ENCODE measurements at regions not wholly inside any gene's neighbourhood (a gene's known extent, or its start where the extent isn't known, plus 50 kb on each side); places are given as distances from the start of the nearest gene placed in this dataset.
A peak's percentile ranks its signal among the peaks of the same experiment; 100 is the strongest.

DNA sequence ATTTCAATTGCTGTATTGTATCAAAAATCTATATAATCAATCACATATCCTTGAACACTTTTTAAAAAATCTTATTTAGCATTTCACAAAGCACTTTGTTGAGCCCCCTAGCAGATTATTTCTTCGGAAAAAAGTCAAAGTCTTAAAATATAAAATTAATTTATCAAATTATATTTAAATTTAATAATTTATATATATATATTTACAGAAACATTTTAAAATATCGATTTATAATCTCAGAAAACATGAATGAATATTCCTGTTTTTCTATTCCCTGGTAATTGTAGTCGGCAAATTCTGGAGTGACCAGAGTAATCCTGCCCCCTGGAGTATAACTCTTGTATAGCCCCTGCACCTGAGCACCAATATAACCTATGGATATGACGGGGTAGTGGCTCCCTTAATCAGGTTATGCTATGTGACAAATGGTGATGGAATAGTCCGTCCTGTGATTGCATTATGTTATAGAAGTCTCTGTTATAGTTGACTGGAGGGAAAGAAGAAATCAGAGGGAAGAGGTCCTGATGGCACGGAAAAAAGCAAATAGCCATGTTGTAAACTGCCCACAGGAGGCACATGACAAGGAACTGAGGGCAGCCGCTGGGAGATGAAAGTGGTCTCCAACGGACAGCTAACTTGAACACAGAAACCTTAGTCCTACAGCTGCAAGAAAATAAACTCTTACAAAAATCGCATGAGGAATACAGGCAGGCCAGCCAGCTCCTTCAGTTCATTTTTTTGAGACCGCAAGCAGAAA lies 1092.3 kb downstream of the ARAP2 start:
- Histone ChIP-seq H3K4me2 (ENCODE audit: low read length) (no peak overlapping the region), H3K9me2 (ENCODE audit: insufficient read depth, low read length) (no peaks in the 10 kb centered on the region), H3K27ac (ENCODE audit: low read depth, low read length, poor library complexity, severe bottlenecking) (no peak overlapping the region), H3K79me2 (ENCODE audit: insufficient read depth, low read depth, low read length) (no peaks in the 10 kb centered on the region), H2AFZ (ENCODE audit: low read length) (no peak overlapping the region), H3K4me1 (ENCODE audit: insufficient read depth, low read length, poor library complexity, severe bottlenecking) (no peaks in the 10 kb centered on the region), H3K9me3 (ENCODE audit: low read length) (no peaks in the 10 kb centered on the region), H3K4me3 (ENCODE audit: low read depth, low read length, poor library complexity, severe bottlenecking) (no peak overlapping the region), H4K20me1 (ENCODE audit: insufficient read depth, low read length) (no peaks in the 10 kb centered on the region), H3K36me3 (ENCODE audit: insufficient read depth, low read length) (no peaks in the 10 kb centered on the region)
- BruUV-seq (replicated peaks) = no TSS peak
- intact Hi-C loops (cut with micrococcal nuclease; ENCODE audit: unreplicated experiment) = no loop called here
- peak; percentile 3 for DNase-seq (ENCODE audit: low spot score)
- CTCF ChIA-PET (ENCODE audit: unreplicated experiment) = no interaction called here
- TF ChIP-seq EZH2phosphoT487 (IDR thresholded peaks at IDR 0.05; ENCODE audit: borderline replicate concordance, low read depth, low read length) = no peak
- TF ChIP-seq, protein P1, sequence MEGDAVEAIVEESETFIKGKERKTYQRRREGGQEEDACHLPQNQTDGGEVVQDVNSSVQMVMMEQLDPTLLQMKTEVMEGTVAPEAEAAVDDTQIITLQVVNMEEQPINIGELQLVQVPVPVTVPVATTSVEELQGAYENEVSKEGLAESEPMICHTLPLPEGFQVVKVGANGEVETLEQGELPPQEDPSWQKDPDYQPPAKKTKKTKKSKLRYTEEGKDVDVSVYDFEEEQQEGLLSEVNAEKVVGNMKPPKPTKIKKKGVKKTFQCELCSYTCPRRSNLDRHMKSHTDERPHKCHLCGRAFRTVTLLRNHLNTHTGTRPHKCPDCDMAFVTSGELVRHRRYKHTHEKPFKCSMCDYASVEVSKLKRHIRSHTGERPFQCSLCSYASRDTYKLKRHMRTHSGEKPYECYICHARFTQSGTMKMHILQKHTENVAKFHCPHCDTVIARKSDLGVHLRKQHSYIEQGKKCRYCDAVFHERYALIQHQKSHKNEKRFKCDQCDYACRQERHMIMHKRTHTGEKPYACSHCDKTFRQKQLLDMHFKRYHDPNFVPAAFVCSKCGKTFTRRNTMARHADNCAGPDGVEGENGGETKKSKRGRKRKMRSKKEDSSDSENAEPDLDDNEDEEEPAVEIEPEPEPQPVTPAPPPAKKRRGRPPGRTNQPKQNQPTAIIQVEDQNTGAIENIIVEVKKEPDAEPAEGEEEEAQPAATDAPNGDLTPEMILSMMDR (conservative IDR thresholded peaks at IDR 0.05; ENCODE audit: low read length) = peak; percentile 67
- POLR2A ChIA-PET = interaction anchor here (1.2 kb wide), 1 partner anchor 10 kb away, joined by 4 read pairs; no protein-coding TSS in a partner anchor

DNA sequence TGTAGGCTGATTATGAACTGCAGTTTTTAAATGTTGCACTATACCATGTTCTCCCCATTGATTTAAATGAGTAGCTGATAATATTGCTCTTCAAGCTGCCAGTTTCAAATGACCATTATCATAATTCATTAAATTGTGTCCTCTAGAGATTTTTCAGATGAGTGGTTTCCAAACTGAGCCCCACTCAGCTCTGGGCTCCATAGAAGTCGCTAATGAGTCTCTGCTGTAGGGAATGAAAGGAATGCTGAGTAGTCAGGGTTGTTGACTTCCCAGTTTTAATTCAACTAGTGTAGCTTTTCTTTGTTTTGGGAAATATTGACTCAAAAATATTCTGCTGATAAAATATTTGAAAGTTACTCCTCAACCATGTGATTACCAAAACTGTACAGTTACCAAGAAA lies 1081.1 kb downstream of the ARAP2 start:
- POLR2A ChIA-PET = no interaction called here

DNA sequence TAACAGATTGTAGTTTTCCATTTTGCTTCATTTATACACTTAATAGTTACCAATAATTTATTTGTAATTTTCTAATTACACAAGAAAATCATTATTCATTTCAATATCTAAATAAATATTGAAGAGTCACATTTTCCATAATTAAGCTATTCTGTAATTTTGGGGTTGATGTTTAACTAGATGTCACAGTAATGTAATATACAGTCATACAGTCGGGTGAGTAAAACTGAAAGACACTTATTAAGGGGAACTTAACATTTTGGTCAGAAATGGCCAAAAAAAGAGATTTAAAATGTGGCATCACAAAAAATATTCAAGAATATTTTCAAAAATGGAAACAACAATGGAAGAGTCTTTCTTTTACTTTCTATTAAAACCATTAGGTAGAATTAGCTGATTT lies 1080.3 kb downstream of the ARAP2 start:
- no TSS peak for BruUV-seq (replicated peaks)
- Histone ChIP-seq H3K9me3 (ENCODE audit: low read length) (no peaks in the 10 kb centered on the region), H3K4me3 (ENCODE audit: low read depth, low read length, poor library complexity, severe bottlenecking) (no peak overlapping the region), H4K20me1 (ENCODE audit: insufficient read depth, low read length) (no peaks in the 10 kb centered on the region), H3K36me3 (ENCODE audit: insufficient read depth, low read length) (no peaks in the 10 kb centered on the region), H2AFZ (ENCODE audit: low read length) (no peak overlapping the region), H3K4me2 (ENCODE audit: low read length) (no peak overlapping the region), H3K4me1 (ENCODE audit: insufficient read depth, low read length, poor library complexity, severe bottlenecking) (no peaks in the 10 kb centered on the region), H3K79me2 (ENCODE audit: insufficient read depth, low read depth, low read length) (no peaks in the 10 kb centered on the region), H3K9me2 (ENCODE audit: insufficient read depth, low read length) (no peaks in the 10 kb centered on the region), H3K27ac (ENCODE audit: low read depth, low read length, poor library complexity, severe bottlenecking) (no peak overlapping the region)
- ChIA-PET POLR2A (no interaction called here), CTCF (ENCODE audit: unreplicated experiment) (no interaction called here)
- DNase-seq (ENCODE audit: low spot score) = no peak
- TF ChIP-seq, protein P1 (conservative IDR thresholded peaks at IDR 0.05; ENCODE audit: low read length) = no peak
- intact Hi-C loops (cut with micrococcal nuclease; ENCODE audit: unreplicated experiment) = no loop called here

More for the DNA sequence above, 1081.1 kb downstream of the ARAP2 start:
- Histone ChIP-seq H3K9me3 (ENCODE audit: low read length) (no peaks in the 10 kb centered on the region), H3K4me1 (ENCODE audit: insufficient read depth, low read length, poor library complexity, severe bottlenecking) (no peaks in the 10 kb centered on the region), H2AFZ (ENCODE audit: low read length) (no peak overlapping the region), H3K27ac (ENCODE audit: low read depth, low read length, poor library complexity, severe bottlenecking) (no peak overlapping the region), H3K9me2 (ENCODE audit: insufficient read depth, low read length) (no peaks in the 10 kb centered on the region), H3K36me3 (ENCODE audit: insufficient read depth, low read length) (no peaks in the 10 kb centered on the region), H4K20me1 (ENCODE audit: insufficient read depth, low read length) (no peaks in the 10 kb centered on the region), H3K4me2 (ENCODE audit: low read length) (no peak overlapping the region), H3K4me3 (ENCODE audit: low read depth, low read length, poor library complexity, severe bottlenecking) (no peak overlapping the region), H3K79me2 (ENCODE audit: insufficient read depth, low read depth, low read length) (no peaks in the 10 kb centered on the region)
- no peak for TF ChIP-seq EZH2phosphoT487 (IDR thresholded peaks at IDR 0.05; ENCODE audit: borderline replicate concordance, low read depth, low read length)
- TF ChIP-seq, protein P1 (conservative IDR thresholded peaks at IDR 0.05; ENCODE audit: low read length) = no peak
- intact Hi-C loops (cut with micrococcal nuclease; ENCODE audit: unreplicated experiment) = no loop called here
- CTCF ChIA-PET (ENCODE audit: unreplicated experiment) = no interaction called here
- BruUV-seq (replicated peaks) = no TSS peak
- DNase-seq (ENCODE audit: low spot score) = no peak
